Prostate gland (tissue), 2 donors: ENCODE measurements at regions not wholly inside any gene's neighbourhood (a gene's known extent, or its start where the extent isn't known, plus 50 kb on each side); places are given as distances from the start of the nearest gene placed in this dataset.

Experiments used
- CTCF ChIP-seq, 4 experiments: fragments of 200-600 bp in 2 of 4; fragments of 450-650 bp in 2 of 4; sonication (generic) in 2 of 4; IDR thresholded peaks; 1 replicate in 3 of 4; 2 replicates in 1 of 4; pipeline ENCODE4 v1.5.1; 2016 to 2019; ENCODE audit warnings: antibody characterized with exemption in 4 of 4, mild to moderate bottlenecking in 2 of 4, moderate library complexity in 2 of 4
- POLR2A ChIP-seq: fragments of 450-650 bp; IDR thresholded peaks from one replicate; pipeline ENCODE4 v1.6.1; 2016; ENCODE audit warnings: antibody characterized with exemption, mild to moderate bottlenecking
- POLR2AphosphoS5 ChIP-seq: sonication (generic); formaldehyde crosslinking; IDR thresholded peaks from one replicate; pipeline ENCODE4 v1.6.1; 2017; ENCODE audit warnings: antibody characterized with exemption

- TF ChIP-seq POLR2A (no peak), CTCF (IDR thresholded peaks at IDR 0.05) (no peak), POLR2AphosphoS5 (no peak)
Measured at GRCh38 chr4:123503698-123504363, 107.2 kb downstream of the SPRY1 start.
